HT1080 (cell line): ENCODE measurements at regions not wholly inside any gene's neighbourhood (a gene's known extent, or its start where the extent isn't known, plus 50 kb on each side); places are given as distances from the start of the nearest gene placed in this dataset.

Experiments
- DNase-seq: peaks from one replicate; pipeline ENCODE4 v3.0.0-alpha.2; 2015; ENCODE audit warnings: low read depth

DNA sequence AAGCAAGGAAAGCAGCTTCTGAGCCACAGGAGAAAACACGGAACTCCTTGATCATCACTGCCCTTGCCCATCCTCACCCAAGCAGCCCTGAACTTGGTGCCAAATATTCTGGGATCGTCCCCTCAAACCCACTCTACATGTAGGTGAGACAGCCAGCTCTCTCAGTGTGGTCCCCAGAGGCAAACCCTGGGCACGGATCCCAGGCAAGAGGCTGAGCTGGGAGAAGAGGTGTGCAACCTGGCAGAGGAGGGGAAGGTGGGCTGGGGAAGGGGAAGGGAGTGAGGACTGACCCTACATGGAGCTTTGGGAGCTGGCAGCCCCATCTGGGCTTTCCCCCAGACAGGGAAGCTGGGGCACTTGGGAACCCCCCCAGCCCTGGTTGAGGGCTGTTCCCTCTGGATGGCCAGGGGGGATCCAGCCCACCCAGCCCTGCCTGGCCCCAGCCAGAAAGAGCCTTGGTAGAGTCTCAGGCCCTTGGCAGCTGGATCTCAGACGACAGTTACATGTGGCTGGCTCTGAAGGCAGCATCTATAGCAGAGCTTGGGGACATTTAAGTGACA is 186.2 kb upstream of the CST7 start:
- DNase-seq = no peak

- DNase-seq = no peak
Measured at GRCh38 chr20:24763386-24764026, 185.6 kb upstream of the CST7 start.

DNA sequence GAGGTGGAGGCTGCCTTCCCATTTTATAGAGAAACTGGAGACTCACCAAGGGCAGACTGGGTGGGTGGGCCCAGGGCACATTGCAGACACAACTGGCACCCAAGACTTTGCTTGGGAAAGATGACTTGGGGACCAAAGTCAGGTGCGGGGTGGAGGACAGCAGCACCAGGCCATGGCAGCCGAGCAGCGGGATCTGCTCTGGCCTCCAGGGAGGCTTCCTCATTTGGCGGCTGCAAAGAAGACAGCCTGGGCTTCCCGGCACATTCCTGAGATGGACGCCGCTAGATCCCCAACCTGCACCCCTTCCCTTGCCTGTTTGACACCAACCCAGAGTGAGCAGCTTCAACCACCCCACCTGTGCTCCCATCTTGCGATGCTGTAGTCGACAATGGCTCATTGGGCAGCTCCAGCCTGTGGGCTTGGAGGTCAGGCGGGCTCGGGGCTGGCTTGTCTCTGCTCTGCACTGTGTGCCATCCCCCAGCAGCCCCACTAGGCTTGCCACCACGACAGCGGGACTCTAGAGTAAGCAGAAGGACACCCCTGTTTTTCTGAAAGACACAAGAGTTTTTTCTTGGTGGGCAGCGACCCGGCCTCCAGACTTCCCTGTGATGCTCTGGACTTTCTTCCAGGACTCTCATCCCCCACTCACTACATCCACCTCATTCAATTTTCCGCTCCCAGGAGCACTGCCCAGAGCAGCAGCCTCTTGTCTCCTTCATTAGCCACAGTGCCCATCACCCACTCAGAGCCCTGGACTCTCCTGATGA is 184.9 kb upstream of the CST7 start:
- DNase-seq = no peak

DNA sequence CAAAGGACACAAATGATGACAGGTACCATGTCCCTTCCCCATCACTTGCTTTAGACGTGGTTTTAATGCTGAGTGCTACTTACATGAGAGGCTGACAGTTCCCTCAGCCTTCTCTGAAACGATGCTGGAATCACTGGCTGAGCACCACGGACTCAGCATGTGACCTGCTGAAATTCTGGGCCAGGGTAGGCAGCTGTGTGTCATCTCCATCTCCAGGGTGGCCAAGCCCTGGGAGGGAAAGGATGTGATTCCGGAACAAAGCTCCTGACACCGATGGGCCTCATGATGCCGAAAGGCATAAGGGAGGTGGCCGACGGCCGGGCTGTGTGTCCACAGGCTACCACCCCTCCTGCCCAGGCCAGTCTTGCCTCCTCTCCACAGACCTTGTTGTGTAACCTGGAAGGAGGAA is 184.3 kb upstream of the CST7 start:
- no peak for DNase-seq

DNA sequence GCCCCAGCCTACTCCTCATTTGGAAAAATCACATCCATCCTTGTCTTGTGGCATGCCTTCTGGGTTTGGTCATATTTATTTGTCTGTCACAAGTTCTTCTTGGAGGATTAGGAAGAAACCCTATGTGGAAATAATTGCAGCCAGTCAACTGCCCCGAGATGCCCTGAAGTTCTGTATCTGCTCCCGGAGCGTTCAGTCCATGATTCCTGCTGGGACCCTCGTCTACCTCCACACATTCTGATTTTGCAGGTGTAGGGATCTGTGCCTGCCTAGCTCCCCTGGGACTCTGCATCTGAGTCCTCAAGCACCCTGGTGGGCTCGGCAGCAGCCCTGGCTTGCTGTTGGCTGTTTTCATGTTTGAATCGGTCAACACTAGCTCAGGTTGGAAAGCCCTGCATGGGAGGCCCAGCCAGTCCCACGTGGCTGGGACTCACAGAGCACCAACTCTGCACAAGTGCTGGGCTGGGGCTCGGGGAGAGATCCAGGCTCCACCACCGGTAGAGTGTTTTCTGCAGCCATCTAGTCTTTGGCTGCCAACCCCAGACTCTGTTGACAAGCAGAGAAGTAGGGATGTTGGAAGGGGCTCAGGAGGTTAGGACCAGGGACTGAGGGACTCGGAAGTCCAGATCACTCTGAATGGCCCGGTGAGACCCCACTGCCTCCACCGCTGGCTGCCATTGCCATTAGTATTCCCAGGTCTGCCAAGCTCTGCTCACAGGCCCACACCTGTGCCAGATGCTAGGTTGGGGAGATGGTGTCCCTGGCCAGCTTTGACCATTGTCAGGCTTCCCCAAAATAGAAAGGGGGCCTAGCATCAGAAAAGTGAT is 183.5 kb upstream of the CST7 start:
- no peak for DNase-seq

- DNase-seq = no peak
Measured at GRCh38 chr20:24766143-24766527, 182.9 kb upstream of the CST7 start.

DNA sequence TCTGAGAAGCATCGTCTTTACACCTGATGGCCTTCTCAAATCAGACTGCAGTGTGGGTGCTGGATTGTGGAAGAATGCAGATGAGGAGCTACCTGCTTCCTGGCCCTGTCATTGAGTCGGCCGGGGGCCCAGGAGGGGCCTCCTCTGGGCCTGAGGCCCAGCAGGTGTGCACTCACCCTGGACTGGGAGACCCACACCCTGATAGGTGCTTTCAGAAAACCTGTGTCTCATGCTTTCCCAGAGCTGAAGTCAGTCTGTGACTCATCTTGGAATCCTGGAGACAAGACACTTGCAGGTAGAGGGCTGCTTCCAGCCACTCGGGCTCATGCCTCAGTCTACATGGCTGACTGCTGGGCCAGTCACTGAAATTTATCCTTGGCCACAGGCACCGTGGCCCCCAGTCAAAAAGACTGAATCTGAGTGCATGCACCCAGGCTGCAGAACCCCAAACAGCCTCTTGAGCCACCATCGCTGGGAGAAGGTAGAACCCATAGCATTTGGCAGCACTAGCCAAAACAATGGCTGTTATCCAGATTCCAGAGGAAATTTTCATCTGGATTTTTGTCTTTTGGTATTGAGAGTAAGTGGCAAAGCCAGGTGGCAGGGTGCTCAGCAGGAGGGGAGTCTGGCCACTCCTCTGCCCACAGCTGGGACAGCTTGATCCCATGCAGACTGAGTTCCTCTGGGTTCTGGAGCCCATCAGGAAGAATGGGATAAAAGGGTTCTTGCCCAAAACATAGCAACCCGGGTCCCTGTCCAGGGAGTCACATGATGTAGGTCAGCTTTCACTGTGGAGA is 182.0 kb upstream of the CST7 start:
- no peak for DNase-seq

- DNase-seq = no peak
Measured at GRCh38 chr20:24767623-24768100, 181.4 kb upstream of the CST7 start.

DNA sequence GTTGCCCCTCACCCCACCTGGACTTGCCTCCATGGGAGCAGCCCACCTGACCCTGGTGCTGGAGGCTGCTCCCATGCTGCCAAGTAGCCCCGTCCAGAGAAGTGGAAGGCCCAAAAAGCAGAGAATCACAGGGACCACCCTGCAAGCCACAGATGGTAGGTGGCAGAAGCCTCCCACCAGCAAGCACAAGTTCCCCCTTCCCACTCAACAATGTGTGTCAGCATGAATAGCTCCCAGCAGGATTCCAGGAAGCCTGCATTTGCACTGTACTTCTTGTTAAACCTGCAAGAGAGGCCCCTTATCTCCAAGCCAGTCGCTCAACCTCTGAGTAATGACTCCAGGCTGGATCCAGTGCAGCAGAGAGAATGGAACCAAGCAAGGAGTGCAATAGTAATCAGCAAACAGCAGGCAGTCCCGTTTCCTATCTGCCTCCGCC is 180.8 kb upstream of the CST7 start:
- DNase-seq = peak; percentile 16

DNA sequence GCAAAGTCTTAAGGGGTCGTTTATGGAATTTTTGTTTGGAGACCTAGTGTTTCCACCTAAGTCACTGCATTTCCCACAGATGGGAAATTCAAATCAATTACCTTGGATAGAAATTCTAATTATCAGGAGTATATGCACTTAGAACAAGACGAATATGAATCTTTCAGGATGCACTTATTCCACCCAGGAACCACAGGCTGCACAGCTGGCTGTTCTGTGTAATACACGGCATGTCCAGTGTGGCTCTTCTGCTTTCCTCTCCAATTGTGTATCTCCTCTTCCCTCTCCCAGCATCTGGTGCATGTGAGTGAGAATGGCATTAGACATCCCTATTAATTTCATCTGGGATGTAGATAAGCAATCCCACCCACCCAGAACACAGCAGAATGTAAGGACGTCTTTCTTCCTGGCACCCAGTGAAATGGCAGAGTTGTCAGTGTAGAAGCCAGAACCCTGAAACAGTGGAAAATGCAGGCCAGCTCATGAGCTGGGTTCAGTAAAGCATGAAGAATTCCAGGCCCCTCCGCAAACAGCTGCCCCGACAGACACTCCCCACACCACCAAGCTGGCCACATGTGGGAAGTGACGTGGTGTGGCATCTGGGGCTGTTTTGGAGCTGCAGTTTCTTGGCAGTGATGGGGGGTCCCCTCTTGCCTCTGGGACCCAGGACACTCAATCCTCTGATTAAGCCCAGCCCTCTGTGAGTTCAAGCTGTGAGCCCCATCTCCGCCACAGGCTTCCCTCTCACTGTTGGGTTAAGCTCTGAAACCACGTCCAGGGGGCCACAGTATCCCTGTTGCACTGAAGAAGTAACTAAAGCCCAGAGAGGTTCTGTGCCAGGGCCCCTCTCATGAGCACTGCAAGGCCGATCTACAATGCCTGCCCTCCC is 180.1 kb upstream of the CST7 start:
- no peak for DNase-seq

DNA sequence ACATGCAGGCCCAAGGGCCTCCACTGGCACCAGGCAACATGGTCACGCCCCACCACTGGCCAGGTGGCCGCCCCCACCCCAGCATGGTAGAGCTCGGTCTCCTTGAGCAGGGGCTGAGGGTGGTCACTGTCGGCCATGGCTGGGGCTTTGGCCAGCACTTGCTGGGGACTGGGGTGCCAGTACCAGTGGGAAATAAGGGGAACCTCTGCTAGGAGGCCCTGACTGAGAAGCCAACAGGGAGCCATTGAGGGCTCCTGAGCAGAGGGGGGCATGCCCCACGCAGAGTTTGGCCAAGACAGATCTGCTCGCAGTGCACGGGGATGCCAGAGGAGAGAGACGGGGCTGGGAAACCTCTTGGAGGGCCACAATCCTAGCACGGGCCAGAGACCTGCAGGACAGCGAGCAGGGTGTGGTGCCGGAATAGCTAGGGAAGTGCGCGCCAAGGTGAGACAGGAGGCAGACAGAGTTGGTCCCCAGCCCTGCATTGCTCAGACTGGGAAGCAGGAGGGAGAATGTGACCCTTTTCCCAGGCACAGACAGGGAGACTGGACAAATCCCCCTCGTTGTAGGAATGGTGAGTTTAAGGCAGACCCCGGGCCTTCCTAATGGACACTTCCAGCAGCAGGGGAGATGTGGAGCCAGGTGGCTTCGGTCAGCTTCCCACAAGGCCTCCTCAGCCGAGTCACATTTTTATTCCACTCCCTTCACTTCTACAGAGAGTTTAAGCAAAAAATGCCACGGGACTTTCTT is 179.0 kb upstream of the CST7 start:
- no peak for DNase-seq

DNA sequence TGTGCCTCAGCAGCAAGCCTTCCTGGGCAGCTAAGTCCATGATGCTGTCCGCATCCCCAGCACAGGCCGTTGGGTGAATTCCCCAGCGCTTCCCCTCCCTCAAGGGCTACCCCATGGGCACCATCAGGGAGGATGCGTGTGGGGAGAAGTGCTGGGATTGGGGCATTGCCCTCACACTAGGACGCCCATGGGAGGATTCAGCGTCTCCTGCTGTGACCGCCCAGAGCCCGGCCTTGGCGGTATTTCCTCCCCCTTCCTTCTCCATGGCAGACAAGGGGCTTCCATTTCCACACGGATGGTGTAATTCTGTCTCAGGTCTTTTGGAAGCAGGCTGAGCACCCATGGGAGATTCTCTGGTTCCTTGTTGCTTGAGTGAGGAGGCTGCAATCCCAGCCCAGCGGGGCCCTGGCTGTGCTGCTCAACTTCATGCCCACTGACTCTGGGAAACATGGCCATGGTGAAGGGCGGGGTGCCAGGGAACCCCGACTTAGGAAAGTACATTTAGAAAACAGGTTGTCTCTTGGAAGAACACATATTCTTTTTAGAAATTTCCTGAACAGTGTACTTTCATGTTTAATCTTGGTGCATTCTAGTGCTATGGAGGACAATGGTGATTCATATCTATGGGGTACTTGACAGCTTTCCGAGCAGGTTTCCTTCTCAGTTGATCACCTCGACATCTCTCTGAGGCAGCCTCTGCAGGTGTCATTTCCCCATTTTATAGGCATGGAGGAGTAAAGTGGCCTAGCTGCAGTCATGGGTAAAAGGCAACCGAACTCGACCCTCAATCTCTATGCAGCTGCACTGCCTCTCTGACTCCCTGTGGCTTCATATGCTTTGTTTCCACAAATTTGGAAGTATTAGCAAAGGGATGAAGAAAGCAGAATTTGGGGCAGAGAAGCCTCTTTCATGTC is 178.2 kb upstream of the CST7 start:
- no peak for DNase-seq

DNA sequence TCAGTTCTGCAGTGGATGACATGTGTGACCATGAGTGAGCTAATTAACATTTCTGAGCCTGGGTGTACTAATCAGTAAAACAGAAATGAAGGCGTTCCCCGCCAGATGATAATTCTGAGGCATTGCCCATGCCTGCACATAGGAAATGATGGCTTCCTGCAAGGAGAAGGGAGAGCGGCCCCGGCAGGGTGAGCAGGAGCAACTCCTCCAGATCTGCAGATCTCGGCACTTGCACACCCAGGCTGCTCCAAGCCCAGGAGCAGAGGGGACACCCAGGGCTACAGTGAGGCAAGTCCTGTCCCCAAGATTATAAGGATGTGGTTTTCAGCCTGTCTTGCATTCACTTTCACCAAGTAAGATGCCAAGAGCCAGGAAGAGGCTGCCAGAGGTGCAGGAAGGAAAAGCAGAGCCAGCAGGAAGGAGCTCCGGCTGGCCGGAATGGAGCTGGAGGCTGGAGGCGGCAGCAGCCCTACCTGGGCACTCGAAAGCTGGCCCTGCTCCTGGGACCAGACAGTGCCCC is 177.5 kb upstream of the CST7 start:
- no peak for DNase-seq

GRCh38 chr20:24772667-24773066 is 176.4 kb upstream of the CST7 start:
- DNase-seq = no peak

DNA sequence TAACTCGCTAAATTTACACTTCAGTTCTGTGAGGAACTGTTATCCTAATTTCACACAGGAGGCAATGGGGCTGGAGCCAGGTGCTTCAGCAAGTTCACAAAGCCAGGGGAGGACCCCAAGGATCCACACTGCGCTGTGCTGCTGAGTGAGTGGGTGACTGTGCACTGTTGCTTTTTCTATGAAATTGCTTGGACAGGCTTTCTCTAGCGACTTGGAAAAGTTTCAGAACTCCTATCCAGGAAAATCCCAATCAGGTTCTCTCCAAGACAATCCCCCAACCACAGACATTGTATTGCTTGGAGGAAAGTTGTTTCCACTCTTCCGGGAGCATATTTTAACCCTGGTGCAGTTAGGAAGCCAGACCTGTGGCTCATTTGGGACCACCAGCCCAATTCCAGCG is 175.9 kb upstream of the CST7 start:
- DNase-seq = no peak

GRCh38 chr20:24773751-24774201 is 175.3 kb upstream of the CST7 start:
- peak; percentile 94 for DNase-seq

GRCh38 chr20:24775966-24776365 is 173.1 kb upstream of the CST7 start:
- DNase-seq = no peak

GRCh38 chr20:24776755-24777271 is 172.3 kb upstream of the CST7 start:
- no peak for DNase-seq
